HG02798 (cell line): ENCODE measurements at regions not wholly inside any gene's neighbourhood (a gene's known extent, or its start where the extent isn't known, plus 50 kb on each side); places are given as distances from the start of the nearest gene placed in this dataset.

ENCODE experiments used
- ATAC-seq: cut with Tn5 transposase; IDR thresholded peaks from one replicate; pipeline ENCODE4 v1.9.1; 2021; ENCODE audit warnings: mild to moderate bottlenecking; ENCODE audit not compliant: unreplicated experiment, poor library complexity

DNA sequence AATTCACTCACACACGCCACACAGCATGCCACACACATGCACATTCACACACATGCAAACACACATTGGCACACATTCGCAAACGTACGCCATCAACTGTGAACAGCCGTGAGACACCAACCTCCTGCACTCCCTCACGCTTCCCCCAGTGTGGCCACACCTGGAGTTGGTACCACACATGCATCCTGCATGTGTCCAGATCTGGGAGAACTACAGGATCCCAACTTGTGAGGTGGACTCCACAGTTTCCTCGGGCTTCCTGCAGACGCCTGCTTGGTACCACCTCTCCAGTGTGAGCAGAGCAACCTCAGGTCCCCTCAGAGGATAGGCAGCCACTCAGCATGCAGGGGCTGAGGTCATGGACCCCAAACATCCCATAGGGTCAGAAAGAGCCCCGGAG, 239.0 kb downstream of the EIPR1 start:
- no peak for ATAC-seq

DNA sequence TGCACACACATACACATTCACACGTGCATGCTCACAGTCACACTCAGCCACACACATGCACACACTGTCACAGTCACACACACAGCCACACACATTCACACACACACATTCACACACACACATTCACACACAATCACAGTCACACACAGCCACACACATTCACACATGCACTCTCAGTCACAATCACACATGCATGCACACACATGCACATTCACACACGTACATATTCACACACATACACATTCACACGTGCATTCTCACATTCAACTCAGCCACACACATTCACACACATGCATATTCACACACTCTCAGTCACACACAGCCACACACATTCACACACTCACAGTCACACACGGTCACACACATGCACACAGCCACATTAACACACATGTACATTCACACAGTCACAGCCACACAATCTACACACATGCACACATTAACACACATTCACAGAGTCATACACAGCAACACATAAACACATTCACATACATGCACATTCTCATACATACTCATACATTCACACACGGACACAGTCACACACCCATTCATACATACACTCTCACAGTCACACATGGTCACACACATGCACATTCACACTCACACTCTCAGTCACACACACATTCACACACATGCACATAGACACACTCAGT, 239.8 kb downstream of the EIPR1 start:
- no peak for ATAC-seq

DNA sequence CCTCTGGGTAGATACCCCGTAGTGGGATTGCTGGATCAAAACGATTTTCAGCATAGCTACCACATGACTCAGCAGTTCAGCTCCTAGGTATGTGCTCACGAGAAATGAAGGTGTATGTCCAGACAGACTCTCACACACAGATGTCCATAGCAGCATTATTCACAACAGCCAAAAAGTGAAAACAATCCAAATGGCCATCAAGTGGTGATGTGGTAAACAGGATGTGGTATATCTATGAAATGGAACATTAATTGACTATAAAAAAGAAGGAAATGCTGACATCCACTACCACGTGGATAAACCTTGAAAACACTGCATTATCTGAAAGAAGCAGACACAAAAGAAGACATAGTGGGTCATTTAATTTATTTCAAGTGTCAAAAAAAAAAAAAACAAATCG, 241.9 kb downstream of the EIPR1 start:
- ATAC-seq = no peak

DNA sequence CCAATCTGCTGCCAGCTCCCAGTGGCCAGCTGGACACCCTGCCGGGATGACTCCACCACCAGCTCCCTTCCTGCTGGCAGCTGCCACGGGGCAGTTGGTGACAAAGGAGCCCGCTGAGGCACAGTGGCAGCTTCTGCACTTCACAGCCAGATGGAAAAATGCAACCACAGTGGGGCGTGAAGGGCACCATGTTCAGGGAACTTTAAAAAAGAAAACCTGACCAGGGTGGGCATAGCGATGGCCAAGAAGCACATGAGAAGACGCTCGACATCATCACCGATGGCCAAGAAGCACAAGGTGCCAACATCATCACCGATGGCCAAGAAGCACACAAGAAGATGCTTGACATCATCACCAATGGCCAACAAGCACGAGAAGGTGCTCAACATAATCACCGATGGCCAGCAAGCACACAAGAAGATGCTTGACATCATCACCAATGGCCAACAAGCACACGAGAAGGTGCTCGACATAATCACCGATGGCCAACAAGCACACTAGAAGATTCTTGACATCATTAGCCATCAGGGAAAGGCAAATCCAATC, 243.5 kb downstream of the EIPR1 start:
- ATAC-seq = no peak

DNA sequence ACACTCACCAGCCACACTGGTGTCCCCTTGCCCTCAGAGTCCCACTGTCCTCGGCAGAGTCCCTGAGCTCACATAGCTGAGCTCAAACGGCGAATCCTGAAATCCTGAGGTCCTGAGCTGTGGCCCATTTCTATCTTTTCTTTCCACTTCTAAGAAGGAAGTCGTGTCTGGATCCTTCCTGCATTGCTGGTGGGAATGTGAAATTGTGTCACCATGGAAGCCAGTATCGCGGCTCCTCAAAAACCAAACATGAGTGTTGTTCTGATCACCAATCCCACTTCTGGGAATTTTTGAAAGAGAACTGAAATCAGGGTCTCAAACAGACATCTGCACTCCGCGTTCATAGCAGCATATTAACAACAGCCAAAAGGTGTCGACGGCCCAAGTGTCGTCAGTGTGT, 244.7 kb downstream of the EIPR1 start:
- ATAC-seq = no peak

DNA sequence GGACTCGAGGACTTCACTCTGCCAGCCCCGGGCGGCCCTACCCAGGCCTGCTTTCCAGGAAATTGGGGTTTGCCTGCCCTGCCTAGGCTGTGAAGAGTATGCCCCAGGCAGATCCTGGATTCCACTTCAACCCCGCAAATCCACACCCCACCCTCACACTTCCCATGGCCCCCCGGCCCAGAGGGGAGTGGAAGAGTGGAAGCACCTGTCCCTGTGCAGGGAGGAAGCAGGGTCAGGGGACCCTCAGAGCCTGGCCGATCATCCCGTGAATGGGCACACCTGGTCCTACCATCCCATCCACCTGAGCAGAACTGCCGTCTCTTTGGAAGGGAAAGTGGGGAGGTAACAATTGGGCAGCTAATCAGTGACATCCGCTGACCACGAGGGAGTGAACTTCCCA, 245.2 kb downstream of the EIPR1 start:
- ATAC-seq = no peak

DNA sequence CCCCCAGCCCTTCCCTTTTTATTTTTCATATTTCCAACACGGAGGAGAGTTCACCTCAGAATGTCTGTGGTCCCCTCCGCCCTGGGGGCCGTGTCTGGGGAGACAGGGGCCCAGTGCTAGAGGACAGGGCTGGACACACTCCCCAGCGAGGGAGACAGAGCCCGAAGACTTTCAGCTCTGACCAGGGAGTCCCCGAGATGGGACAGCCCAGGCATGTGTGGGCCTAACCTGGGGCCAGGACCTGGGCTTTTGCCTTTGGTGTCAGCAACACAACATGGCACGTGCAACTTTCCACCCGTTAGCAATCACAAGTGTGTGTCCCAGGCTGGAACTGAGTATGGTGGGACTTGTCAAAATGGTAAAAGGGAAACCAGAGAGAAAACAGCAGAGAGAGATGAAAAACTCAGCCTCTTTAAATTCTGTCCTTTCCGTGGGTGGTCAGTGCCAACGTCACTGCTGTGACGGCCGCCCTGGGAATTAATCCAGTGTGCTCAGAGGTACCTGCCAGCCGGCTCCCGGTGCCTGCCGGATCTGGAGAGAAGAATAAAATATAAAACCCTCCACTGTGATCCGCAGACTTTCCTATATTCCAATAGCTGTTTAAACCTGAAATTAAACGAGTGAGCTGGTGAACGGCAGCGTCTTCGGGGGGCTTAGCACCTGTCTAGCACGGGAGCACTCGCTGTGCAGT, 245.8 kb downstream of the EIPR1 start:
- no peak for ATAC-seq

DNA sequence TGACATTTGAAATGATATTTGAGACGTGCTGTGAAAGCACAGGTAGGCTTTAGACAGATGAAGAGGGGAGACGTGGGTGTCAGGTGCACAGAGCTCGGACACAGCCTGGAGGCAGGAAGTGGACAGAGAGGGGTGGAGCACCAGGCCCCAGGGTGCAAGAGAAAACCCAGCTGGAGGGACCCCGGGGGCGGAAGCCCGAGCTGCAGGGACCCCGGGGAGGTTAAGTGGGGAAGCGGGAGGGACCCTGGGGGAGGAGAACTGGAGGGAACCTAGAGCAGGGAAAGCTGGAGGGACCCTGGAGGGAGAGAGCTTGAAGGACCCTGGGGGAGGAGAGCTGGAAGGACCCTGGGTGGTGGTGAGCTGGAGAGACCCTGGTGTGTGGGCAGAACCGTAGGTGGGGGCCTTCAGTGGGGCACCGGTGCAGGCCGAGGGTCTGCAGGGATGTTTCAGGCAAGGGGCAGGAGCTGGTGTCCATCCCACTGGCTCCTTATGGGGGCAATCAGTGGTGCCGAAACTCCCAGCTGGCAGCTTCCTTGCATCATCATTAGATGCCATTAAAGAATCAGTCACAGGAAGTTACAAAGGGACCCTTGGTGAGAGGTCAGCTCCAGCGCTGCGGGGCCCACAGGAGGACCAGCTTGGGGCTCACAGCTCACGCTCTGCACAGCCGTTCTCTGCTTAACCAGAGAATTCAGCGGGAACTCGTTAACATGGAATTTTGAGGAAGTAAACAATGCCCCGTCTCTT, 246.6 kb downstream of the EIPR1 start:
- no peak for ATAC-seq

DNA sequence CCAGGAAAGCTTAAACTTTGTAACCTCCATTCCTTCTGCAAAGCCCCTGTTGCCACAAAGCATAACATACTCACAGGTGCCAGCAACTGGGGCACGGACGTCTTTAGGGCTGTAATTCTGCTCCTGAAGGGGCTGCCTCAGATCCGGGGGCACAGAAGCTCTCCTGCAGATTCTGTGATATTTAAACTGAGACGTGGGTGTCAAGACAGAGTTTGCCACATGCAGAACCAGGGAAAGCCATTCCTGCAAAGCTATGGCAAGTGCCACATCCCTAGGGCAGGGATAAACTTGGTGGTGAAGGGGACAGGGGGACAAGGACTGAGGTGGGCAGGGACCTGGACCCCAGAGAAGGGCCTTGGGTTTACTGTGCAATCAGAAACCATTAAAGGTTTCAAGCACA, 247.2 kb downstream of the EIPR1 start:
- no peak for ATAC-seq

DNA sequence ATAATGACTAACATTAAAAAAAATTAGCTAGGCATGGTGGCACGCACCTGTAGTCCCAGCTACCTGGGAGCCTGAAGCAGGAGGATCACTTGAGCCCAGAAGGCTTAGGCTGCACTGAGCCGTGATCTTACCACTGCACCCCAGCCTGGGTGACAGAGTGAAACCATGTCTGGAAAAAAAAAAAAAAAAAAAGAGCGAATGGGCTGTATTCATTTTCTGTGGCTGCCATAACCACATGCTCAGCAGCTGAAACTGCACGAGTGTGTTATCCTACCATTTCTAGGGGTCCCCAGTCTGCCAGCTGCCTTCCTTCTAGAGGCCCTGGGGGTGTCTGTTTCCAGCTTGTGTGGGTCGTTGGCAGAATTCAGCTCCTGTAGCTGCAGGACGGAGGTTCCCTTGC, 247.8 kb downstream of the EIPR1 start:
- no peak for ATAC-seq

DNA sequence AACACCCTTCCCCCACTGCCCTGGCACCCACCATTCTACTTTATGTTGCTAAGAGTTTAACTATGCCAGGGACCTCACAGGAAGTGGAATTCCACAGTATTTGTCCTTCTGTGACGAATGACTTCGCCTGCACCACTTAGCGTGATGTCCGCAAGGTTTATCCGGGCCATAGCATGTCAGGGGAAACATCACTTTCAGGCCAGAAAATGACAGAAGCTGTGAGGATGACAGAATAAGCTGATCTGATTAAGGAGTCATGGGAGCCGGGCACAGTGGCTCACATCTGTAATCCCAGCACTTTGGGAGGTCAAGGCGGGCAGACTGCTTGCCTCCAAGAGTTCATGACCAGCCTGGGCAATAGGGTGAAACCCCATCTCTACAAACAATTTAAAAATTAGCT, 248.8 kb downstream of the EIPR1 start:
- ATAC-seq = no peak

DNA sequence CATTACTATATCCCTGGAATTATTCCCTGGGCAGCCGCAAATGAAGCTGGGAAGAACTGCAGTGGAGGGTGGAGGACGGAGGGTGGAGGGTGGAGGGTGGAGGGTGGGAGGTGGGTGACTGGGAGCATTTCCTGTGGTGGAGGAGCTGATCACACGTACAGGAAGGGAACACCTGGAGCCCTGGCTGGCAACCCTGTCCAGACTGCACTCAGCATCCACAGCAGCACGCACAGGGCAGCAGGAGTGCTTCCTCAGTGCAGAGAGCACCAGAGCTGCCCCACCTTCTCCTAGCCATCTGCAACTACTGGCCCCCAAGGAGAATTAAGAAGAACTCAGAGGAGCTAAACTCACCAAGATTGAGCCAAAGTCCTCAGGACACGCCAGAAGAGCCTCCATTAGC, 249.9 kb downstream of the EIPR1 start:
- no peak for ATAC-seq

DNA sequence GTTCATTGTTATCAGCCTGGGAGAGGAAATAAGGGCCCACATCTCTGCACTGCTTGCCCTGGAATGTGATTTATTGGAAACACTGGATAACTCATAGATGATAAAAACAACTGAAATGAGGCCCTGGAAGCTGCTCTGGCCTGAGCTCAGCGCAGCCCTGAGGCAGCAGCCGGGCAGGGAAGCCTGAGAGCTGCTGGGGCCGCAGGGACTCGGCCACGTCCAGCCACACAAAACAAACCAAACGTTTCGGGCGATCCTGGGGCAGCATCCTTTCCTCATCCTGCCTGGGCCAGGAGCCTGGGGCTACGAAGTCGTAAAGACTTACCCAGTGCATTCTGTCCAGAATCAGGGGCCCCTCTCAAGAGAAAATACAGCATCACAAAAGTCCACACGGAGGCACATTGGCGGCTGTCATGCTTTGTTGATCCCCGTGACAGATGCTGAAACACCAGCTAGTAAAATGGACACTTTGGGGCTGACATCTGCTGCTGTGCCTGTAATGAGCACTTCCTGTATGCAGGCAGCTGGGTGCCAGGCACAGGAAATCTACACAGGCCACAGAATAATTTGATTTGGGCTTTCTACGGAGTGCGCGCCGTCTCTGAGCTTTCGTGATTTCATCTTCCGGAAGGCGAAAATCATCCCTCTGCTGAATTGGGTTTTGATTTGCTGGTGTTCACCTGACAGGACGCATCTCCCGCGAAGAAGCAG, 250.6 kb downstream of the EIPR1 start:
- no peak for ATAC-seq

DNA sequence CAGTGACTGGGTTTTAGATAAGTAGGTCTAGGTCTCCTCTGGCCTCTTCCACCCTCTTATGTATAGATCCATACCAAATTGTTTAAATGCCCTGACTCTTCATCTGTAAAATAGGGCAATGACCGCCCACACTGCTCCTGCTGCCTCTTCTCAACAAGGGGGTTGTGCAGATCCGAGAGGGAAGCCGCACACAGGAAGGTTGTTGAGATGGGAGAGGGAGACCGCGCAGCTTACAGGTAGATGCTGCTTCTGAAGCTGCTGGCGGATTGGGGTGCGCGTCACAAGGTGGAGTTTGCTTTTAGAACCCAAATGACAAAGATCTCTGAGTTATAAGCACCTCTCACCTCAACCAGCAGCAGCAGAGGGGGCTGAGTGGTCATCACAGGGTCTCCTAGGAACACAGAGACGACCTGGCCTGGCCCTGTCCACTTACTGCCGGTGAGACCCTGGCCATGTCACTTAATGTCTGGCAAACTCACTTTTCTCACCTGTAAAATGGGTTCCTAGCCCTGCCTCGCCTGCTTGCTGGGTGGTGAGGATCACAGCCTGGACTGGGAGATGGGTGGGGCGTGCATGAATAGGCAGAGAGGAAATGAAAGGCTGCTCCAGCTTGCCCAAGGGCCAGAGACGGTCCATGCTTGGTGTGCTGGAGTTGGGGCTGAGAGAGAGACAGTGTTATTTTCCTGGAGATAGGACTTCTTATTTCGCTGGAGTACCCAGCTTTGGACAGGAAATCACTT, 251.3 kb downstream of the EIPR1 start:
- no peak for ATAC-seq

DNA sequence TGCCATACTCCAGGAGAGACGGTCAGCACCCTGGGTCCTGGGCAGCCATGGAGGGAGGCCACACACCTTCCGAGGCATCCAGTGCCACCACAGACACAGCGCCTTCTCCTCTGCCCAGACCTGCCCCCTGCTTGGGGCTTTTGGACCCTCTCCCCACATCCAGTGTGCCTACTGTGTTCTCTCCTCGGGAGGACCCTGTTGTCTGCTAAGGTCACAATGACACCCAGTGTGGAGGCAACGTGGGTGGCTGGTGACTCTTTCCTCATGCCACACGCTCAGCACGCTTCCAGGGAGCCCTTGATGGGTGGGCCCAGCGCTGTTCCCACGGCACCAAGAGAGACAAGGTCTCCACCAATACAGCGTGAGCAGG, 251.9 kb downstream of the EIPR1 start:
- ATAC-seq = no peak

DNA sequence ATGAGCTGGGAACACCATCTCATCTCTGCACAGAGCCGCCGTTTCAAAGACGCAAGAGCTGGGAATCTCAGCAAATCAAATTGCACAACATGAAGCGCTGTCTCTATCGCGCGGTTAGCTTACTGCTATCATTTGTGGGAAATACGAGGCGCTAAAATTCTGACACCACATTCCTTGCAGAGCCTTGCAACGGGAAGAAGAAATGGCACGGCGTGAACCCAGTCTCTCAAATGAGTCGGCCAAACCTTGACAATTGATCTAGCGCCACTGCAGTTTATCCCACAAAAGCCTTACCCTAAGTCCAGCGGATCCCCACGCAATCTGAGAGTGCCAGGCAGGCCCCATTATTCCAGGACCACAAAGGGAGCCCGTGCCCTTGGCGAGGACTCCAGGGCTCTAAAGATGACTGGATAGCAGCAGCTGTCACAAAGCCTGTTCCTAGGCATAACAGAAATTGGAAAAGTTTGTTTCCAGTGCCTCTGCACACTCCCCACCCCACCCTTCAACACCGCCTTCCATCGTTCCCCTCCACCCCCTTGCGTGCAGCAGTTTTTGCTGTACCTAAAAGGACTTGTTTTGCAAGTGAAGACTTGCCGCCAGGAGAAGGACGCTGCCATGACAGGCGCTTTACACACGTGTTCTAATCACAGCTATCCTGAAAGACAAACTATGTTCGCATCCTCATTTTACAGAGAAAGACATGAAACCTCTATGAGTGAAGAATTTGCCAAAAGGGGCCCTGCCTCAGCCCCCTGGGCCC, 252.4 kb downstream of the EIPR1 start:
- ATAC-seq = no peak

DNA sequence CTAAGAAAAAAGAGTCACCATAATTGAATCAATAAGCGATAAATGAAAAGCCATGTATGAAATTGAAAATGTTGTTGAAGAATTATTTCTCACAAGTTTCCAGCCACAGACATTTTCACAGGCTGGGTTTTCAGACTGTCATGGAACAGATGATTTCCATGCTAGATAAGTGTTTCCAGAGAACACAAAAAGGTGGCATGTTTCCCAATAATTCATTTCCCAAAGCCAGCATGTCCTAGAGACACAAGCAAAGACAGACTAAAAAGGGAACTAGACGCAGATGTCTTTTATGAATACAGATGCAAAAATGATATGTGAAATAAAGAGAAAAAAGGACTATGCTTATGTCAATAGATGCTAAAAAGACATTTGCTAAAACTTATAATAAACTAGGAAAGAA, 255.1 kb downstream of the EIPR1 start:
- no peak for ATAC-seq

DNA sequence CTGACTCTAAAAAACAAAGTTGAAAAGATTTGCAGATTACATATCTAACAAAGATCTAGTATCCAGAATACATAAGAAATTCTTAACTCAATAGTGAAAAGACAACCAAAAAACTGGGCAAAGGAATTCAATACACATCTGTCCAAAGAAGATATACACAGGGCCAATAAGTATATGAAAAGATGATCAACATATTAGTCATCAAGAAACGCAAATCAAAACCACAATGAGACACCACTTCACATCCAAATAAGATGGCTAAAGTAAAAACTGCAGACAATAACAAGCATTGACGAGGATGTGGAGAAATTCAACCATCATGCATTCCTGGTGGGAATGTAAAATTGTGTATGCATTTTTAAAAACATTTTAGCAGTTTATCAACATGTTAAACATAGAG, 256.0 kb downstream of the EIPR1 start:
- no peak for ATAC-seq

DNA sequence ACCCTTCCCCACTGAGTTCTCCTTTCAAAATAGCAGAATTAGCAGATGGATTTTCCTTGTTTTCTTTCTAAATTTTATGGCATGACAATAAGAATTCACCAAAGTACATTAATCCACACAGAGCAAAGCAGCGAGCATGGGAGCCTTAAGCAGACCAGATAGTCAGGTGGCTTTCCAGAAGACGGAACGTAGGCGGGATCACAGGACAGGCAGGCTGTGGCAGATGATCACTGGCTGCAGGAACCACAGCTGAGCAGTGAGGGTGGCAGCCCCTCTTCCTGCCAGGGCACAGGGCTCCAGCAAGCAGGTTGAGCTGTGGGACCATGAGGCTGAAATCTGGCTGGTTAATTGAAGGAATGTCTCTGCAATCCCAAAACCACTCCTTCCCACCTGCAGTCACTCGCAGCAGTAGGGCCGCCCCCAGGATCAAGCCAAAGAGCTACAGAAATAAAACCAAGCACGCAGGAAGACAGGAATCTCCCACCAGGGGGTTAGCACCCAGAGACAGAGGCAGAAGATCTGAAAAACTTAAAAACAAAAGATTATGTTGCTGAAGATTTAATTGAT, 259.9 kb downstream of the EIPR1 start:
- no peak for ATAC-seq
